HepG2 (cell line): ENCODE measurements at regions not wholly inside any gene's neighbourhood (a gene's known extent, or its start where the extent isn't known, plus 50 kb on each side); places are given as distances from the start of the nearest gene placed in this dataset.

ENCODE experiments used
- ATAC-seq: fragments of 200-7000 bp; cut with Tn5 transposase; 3 replicates; pipeline ENCODE4 v1.9.1; 2020; ENCODE audit warnings: mild to moderate bottlenecking, moderate library complexity
- BruUV-seq: library from RNA; stranded (reverse); fragments of 400-500 nt; replicated peaks from 2 replicates; lab custom pipeline; 2021; lab: Mats Ljungman, UMichigan
- CTCF ChIA-PET: fragments of 300-600 bp; formaldehyde crosslinking; extraction: SDS; loops from one replicate; lab custom pipeline; 2021; ENCODE audit warnings: low total read pairs, inconsistent platforms, low intra/inter-chr PET ratio; lab: Yijun Ruan, JAX
- POLR2A ChIA-PET: fragments of 350-600 bp; sonication (Branson Sonifier 250); formaldehyde crosslinking; loops from one replicate; lab custom pipeline; 2020; ENCODE audit warnings: antibody characterized with exemption, inconsistent platforms; lab: Yijun Ruan, JAX
- DNase-seq: peaks from one replicate; pipeline ENCODE4 v3.0.0-alpha.2; 2015; ENCODE audit warnings: low spot score
- FAIRE-seq: peaks from 3 replicates; lab custom pipeline; 2011; peaks lifted over from hg19 to GRCh38; lab: Jason Lieb, UNC
- H2AFZ ChIP-seq: one replicate; pipeline ENCODE4 v1.6.1; 2011; ENCODE audit warnings: low read length, inconsistent platforms
- H3K27ac ChIP-seq: fragments of 300-600 bp; 3 replicates; pipeline ENCODE4 v1.8.0; 2011; ENCODE audit warnings: mixed run types, mild to moderate bottlenecking, mixed read lengths, low read length, inconsistent platforms; ENCODE audit not compliant: insufficient read depth; ENCODE audit errors: extremely low read length
- H3K27me3 ChIP-seq, 2 experiments: fragments of 200-600 bp in 1 of 2; 2 replicates in 1 of 2; 3 replicates in 1 of 2; pipeline versions ENCODE4 v1.6.0 to v1.8.0; 2011; ENCODE audit warnings: low read length in 2 of 2, mild to moderate bottlenecking in 2 of 2, moderate library complexity in 2 of 2, inconsistent platforms in 1 of 2; ENCODE audit not compliant: insufficient read depth in 2 of 2, control insufficient read depth in 1 of 2
- H3K36me3 ChIP-seq, 2 experiments: fragments of 200-600 bp in 1 of 2; replicated peaks in 1 of 2; 2 replicates in 1 of 2; 3 replicates in 1 of 2; pipeline versions ENCODE4 v1.5.1 to v1.8.0; 2011; ENCODE audit warnings: low read length in 2 of 2, inconsistent platforms in 1 of 2; ENCODE audit not compliant: insufficient read depth in 2 of 2, control insufficient read depth in 1 of 2
- H3K4me1 ChIP-seq: 2 replicates; pipeline ENCODE4 v1.5.1; 2012; ENCODE audit warnings: low read length, inconsistent platforms; ENCODE audit not compliant: insufficient read depth
- H3K4me2 ChIP-seq: 2 replicates; pipeline ENCODE4 v1.6.0; 2011; ENCODE audit warnings: low read depth, low read length, inconsistent platforms
- H3K4me3 ChIP-seq, 3 experiments: fragments of 200-600 bp in 1 of 3; sonication (generic), shearing (Covaris generic) in 1 of 3; replicated peaks in 1 of 3; 2 replicates each; pipeline ENCODE4 v1.5.1; 2011 to 2016; ENCODE audit warnings: low read length in 3 of 3, inconsistent platforms in 2 of 3, low read depth in 2 of 3, mild to moderate bottlenecking in 2 of 3, control low read depth in 1 of 3, mixed read lengths in 1 of 3; ENCODE audit not compliant: insufficient read depth in 1 of 3
- H3K79me2 ChIP-seq: one replicate; pipeline ENCODE4 v1.6.1; 2011; ENCODE audit warnings: low read length, inconsistent platforms; ENCODE audit not compliant: insufficient read depth
- H3K9ac ChIP-seq: 2 replicates; pipeline ENCODE4 v1.6.0; 2011; ENCODE audit warnings: mild to moderate bottlenecking, low read depth, low read length, inconsistent platforms; ENCODE audit not compliant: insufficient read depth
- H3K9me3 ChIP-seq: 2 replicates; pipeline ENCODE4 v1.5.1; 2012; ENCODE audit warnings: mild to moderate bottlenecking, low read length
- H4K20me1 ChIP-seq: 2 replicates; pipeline ENCODE4 v1.6.0; 2011; ENCODE audit warnings: inconsistent platforms, mild to moderate bottlenecking, low read length, moderate library complexity; ENCODE audit not compliant: insufficient read depth
- ARNT2 ChIP-seq: sonication (generic); formaldehyde crosslinking; IDR thresholded peaks from 2 replicates; pipeline ENCODE4 v1.8.0; 2022; ENCODE audit warnings: mild to moderate bottlenecking, low read depth, missing genetic modification reagents, moderate library complexity
- CEBPG ChIP-seq: IDR thresholded peaks from 2 replicates; pipeline ENCODE4 v1.6.1; 2016
- KAT8 ChIP-seq: IDR thresholded peaks from 2 replicates; pipeline ENCODE4 v1.6.1; 2016; ENCODE audit warnings: missing genetic modification reagents, missing compliant biosample characterization
- MXI1 ChIP-seq: IDR thresholded peaks from 3 replicates; pipeline ENCODE4 v1.6.1; 2012; ENCODE audit warnings: low read depth, low read length, inconsistent platforms, borderline replicate concordance
- RCOR2 ChIP-seq: IDR thresholded peaks from 2 replicates; pipeline ENCODE4 v1.6.1; 2016; ENCODE audit warnings: missing biosample characterization, missing genetic modification reagents
- SNAPC2 ChIP-seq: sonication (generic); formaldehyde crosslinking; IDR thresholded peaks from 2 replicates; pipeline ENCODE4 v1.8.1; 2022; ENCODE audit warnings: mild to moderate bottlenecking, missing genetic modification reagents
- SP4 ChIP-seq: sonication (generic); formaldehyde crosslinking; IDR thresholded peaks from 2 replicates; pipeline ENCODE4 v1.8.1; 2023; ENCODE audit warnings: mild to moderate bottlenecking, missing genetic modification reagents
- ZNF441 ChIP-seq: sonication (generic); formaldehyde crosslinking; IDR thresholded peaks from 2 replicates; pipeline ENCODE4 v1.7.0; 2021; ENCODE audit warnings: missing genetic modification reagents, borderline replicate concordance
- ZNF567 ChIP-seq: sonication (generic); formaldehyde crosslinking; IDR thresholded peaks from 2 replicates; pipeline ENCODE4 v1.8.1; 2023; ENCODE audit warnings: mild to moderate bottlenecking, missing genetic modification reagents, borderline replicate concordance
- ZNF614 ChIP-seq: IDR thresholded peaks from 2 replicates; pipeline ENCODE4 v1.6.1; 2018; ENCODE audit warnings: missing biosample characterization, missing genetic modification reagents, inconsistent platforms, borderline replicate concordance
- ZNF646 ChIP-seq: sonication (generic); formaldehyde crosslinking; IDR thresholded peaks from 2 replicates; pipeline ENCODE4 v1.9.0; 2021; ENCODE audit warnings: mild to moderate bottlenecking, missing genetic modification reagents
- ZSCAN25 ChIP-seq: sonication (generic); formaldehyde crosslinking; IDR thresholded peaks from 2 replicates; pipeline ENCODE4 v1.8.0; 2022; ENCODE audit warnings: mild to moderate bottlenecking, missing genetic modification reagents
- ZSCAN29 ChIP-seq: sonication (generic); formaldehyde crosslinking; conservative IDR thresholded peaks from 2 replicates; pipeline ENCODE4 v1.4.0; 2020; ENCODE audit warnings: mild to moderate bottlenecking, missing genetic modification reagents
- WGBS: methylation state at CpG from one replicate; pipeline ENCODE4 v1.1.6; 2017; ENCODE audit warnings: low lambda C conversion rate; 5-methylcytosine and 5-hydroxymethylcytosine counted together
- in situ Hi-C: cut with HindIII; loops from 2 replicates; pipeline ENCODE4 v1.10.0; 2017; ENCODE audit warnings: low pct_unique_long_range_greater_than_20kb; ENCODE audit not compliant: extremely low pct_ligation_motif_present
- intact Hi-C: fragments of 100-400 bp; cut with micrococcal nuclease; formaldehyde crosslinking; loops from one replicate; pipeline ENCODE4 v1.10.0; 2022; ENCODE audit not compliant: unreplicated experiment

GRCh38 chr1:208541225-208541855 is 297.2 kb upstream of the PLXNA2 start (continued):
- no peak for TF ChIP-seq ZNF646 (CRISPR knock-in tag)
- no peak for TF ChIP-seq MXI1
- TF ChIP-seq ZNF614 (CRISPR knock-in tag) = no peak
- TF ChIP-seq, all 625 proteins: peak for 0

GRCh38 chr1:208542309-208542708 is 298.1 kb upstream of the PLXNA2 start:
- no peak for TF ChIP-seq ZSCAN29 (CRISPR knock-in tag)
- TF ChIP-seq ARNT2 = no peak
- no peak for TF ChIP-seq RCOR2 (CRISPR knock-in tag)
- no peak for TF ChIP-seq SNAPC2 (CRISPR knock-in tag)
- no peak for TF ChIP-seq ZNF567 (CRISPR knock-in tag)
- no peak for TF ChIP-seq ZNF441 (CRISPR knock-in tag)
- no peak for TF ChIP-seq CEBPG (CRISPR knock-in tag)
- TF ChIP-seq KAT8 (CRISPR knock-in tag) = no peak
- no peak for TF ChIP-seq ZSCAN25
- no peak for TF ChIP-seq SP4 (CRISPR knock-in tag)
- Histone ChIP-seq H3K9me3 (no peaks in the 10 kb centered on the region), H3K4me3 (no peak overlapping the region), H3K27me3 (no peaks in the 10 kb centered on the region; a peak in 1 of 5 replicates), H3K36me3 (no peaks in the 10 kb centered on the region), H3K9ac (no peak overlapping the region), H3K4me2 (no peak overlapping the region), H2AFZ (no peak overlapping the region), H4K20me1 (no peaks in the 10 kb centered on the region), H3K4me1 (no peaks in the 10 kb centered on the region), H3K27ac (no peak overlapping the region), H3K79me2 (no peaks in the 10 kb centered on the region)
- 3% methylated on average over 3 of the region's 3 CpGs for WGBS
- FAIRE-seq = no peak
- CTCF ChIA-PET = no interaction called here
- in situ Hi-C loops = no loop called here
- no peak for ATAC-seq
- no TSS peak for BruUV-seq
- DNase-seq = no peak
- POLR2A ChIA-PET = no interaction called here
- intact Hi-C loops = no loop called here
